ENCODE measurements at regions not wholly inside any gene's neighbourhood (a gene's known extent, or its start where the extent isn't known, plus 50 kb on each side); places are given as distances from the start of the nearest gene placed in this dataset.

GRCh38 chr10:123259791-123260190 is 105.6 kb downstream of the BUB3 start:
- TF ChIP-seq GATA3 (IDR thresholded peaks at IDR 0.05; ENCODE audit: low read depth, low read length), result no peak

DNA sequence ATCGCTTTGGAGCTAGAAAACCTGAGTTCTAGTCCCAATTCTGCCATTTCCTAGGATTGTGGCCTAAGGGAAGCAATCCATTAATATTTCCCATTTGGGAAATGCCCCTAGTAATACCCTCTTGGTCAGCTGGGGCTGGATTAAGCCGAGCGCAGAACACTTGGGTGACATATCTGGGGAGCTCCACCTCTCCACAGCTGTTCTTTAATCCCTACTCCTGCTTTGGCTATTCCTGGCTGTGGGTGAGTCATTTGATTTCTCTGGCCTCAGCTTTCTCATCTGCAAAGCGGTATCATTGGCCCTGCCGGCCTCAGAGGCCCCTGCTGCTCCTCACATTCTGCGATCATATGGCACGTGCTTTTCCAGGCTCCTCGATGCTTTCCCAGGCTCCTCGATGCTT is 108.3 kb downstream of the BUB3 start:
- TF ChIP-seq GATA3 (IDR thresholded peaks at IDR 0.05; ENCODE audit: low read depth, low read length), result no peak
- TF ChIP-seq GATA2 (IDR thresholded peaks at IDR 0.05; ENCODE audit: low read depth, low read length), result no peak

DNA sequence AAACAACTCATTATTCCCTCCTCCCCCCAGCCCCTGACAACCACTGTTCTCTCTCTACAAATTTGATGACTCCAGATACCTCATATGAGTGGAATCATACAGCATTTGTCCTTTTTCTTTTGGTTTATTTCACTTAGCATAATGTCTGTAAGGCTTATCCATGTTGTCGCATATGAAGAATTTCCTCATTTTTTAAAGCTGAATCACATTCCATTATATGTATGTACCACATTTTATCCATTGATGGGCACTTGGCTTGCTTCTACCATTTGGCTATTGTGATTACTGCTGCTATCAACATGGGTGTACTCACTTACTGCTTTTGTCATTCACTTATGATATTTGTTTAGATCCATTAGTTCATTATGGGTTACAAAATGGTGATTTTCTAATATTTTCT is 112.8 kb downstream of the BUB3 start:
- TF ChIP-seq GATA2 (IDR thresholded peaks at IDR 0.05; ENCODE audit: low read depth, low read length), result no peak
- TF ChIP-seq GATA3 (IDR thresholded peaks at IDR 0.05; ENCODE audit: low read depth, low read length), result no peak

- TF ChIP-seq GATA3 (IDR thresholded peaks at IDR 0.05; ENCODE audit: low read depth, low read length), result no peak
- TF ChIP-seq GATA2 (IDR thresholded peaks at IDR 0.05; ENCODE audit: low read depth, low read length), result no peak
These were observed 114.9 kb downstream of the BUB3 start for GRCh38 chr10:123269017-123269552.

DNA sequence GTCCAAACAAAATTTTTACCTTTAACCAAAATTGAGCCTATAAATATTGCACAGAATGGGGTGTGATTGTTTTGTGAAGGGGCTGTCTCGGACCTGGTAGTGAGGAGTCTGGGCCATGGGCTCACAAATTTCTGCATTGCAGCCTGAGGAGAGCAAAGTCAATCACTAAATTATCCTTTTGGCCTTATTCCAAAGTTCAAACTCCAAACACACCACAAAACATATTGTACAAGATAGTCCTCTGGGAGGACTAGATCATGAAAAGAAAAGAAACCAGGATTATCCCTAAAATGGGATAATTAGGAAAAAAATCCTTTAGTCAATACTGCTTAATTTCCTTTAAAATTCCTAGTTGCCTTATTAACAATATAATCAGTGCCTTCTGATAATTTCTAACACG is 115.5 kb downstream of the BUB3 start:
- no peak for TF ChIP-seq GATA3 (IDR thresholded peaks at IDR 0.05; ENCODE audit: low read depth, low read length)
- TF ChIP-seq GATA2 (IDR thresholded peaks at IDR 0.05; ENCODE audit: low read depth, low read length), result no peak

- TF ChIP-seq GATA2 (IDR thresholded peaks at IDR 0.05; ENCODE audit: low read depth, low read length) (no peak), GATA3 (IDR thresholded peaks at IDR 0.05; ENCODE audit: low read depth, low read length) (no peak)
These were observed 116.0 kb downstream of the BUB3 start for GRCh38 chr10:123270221-123270620.

DNA sequence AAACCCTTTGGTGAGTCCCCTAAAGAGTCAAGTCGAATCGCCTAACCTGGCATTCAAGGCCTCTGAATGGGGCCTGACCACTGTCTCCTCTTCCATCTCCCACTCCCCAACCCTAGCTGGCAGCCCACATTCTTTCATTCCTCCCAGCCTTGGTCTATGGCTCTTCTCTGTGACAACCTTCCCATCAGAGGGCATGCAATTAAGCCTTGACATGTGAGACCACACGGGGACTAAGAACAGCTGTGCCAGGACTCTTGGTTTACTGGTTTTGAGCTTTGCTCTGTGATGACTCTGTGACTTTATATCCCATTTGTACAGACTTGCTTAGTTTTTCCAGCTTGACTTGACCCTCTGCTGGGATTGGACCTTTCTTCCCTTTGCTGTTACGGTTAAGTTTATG is 116.6 kb downstream of the BUB3 start:
- TF ChIP-seq GATA3 (IDR thresholded peaks at IDR 0.05; ENCODE audit: low read depth, low read length) (no peak), GATA2 (IDR thresholded peaks at IDR 0.05; ENCODE audit: low read depth, low read length) (no peak)

DNA sequence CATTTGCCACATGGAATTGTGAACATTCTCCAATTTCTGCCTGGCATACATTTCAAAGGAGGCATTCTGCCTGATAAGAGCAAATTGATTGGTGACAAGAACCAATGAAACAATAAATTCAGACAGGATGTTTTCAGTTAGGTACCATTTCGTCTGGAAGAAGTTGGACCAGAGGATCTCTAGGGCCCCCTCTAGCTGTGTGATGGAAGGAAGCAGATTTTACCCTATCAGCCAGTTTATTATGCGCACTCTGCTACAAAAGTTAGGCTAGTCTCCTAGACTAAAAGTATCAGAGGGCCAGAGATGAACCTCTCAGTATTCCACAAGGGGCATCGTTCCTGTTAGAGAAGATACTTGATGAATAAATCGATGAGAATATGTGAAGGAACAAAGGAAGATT is 118.0 kb downstream of the BUB3 start:
- no peak for TF ChIP-seq GATA2 (IDR thresholded peaks at IDR 0.05; ENCODE audit: low read depth, low read length)
- no peak for TF ChIP-seq GATA3 (IDR thresholded peaks at IDR 0.05; ENCODE audit: low read depth, low read length)

- TF ChIP-seq GATA3 (IDR thresholded peaks at IDR 0.05; ENCODE audit: low read depth, low read length) (no peak), GATA2 (IDR thresholded peaks at IDR 0.05; ENCODE audit: low read depth, low read length) (no peak)
These were observed 120.3 kb downstream of the BUB3 start for GRCh38 chr10:123274306-123275135.

GRCh38 chr10:123275136-123275564 is 120.9 kb downstream of the BUB3 start:
- TF ChIP-seq GATA2 (IDR thresholded peaks at IDR 0.05; ENCODE audit: low read depth, low read length) (no peak), GATA3 (IDR thresholded peaks at IDR 0.05; ENCODE audit: low read depth, low read length) (no peak)

DNA sequence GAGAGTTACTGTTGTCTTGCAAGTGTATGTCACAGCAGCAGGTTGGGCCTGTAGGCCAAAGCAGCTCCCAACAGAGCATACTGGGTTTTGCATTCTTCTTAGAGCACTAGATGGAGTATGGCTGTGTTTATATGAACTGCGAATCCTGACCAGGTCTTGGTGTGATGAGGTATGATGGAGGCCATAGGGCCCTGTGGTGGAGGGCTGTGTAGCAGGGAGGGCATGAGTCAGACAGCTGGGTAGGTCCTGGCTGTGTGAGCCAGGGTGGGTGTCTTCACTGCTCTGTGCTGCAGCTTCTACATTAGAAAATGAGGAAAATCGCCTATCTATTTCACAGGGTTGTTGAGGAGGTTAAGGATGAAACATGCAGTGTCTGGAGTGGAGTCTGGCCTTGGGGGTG is 124.2 kb downstream of the BUB3 start:
- TF ChIP-seq GATA2 (IDR thresholded peaks at IDR 0.05; ENCODE audit: low read depth, low read length), result no peak
- no peak for TF ChIP-seq GATA3 (IDR thresholded peaks at IDR 0.05; ENCODE audit: low read depth, low read length)

DNA sequence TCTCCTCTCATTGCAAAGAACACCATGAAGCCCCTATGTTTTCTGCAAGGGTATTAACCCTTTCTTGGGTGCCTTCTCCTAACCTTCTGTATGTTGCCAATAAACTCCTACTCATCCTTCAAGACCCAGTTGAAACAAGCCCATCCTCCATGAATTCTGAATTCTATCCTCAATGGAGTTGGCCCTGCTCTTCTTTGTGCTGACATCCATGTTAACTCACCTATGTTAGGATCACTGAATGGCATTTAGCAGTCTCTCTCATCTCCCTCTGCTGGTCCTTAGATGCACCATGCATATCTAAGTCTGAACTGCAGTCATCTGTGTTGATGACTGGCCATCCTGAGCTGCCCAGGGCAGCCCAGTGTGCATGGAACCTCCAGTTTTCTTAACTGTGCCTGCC is 129.8 kb downstream of the BUB3 start:
- TF ChIP-seq GATA3 (IDR thresholded peaks at IDR 0.05; ENCODE audit: low read depth, low read length) (no peak), GATA2 (IDR thresholded peaks at IDR 0.05; ENCODE audit: low read depth, low read length) (no peak)

DNA sequence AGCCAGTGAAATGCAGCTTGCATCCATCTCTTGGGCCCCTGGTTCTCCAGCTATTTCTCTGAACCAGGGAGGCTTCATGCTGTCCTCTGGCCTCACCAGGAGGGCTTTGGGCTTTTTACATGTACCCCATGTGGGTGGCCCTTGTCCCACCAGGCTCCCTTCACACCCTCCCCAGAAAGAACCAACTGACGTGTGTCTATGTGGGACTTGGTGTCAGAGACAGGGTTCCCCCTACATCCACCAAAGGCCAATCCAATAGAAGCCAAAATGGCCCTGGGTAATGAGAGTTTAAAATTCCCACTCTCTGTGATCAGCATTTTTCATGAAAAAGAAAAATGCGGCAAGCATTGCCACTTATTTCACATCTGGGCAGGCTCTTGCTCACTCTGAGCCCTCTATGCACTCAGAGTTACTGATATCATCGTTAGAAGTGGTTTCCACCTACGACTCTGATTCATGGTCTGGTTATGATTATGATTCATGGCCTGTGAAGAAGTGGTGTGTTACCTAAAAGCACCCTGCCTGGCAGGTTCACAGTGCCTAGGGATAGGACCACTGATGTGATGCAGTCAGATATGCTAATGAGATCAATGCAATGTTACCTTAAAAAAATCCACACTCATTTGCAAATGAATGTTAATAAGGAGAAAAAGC is 133.5 kb downstream of the BUB3 start:
- TF ChIP-seq GATA2 (IDR thresholded peaks at IDR 0.05; ENCODE audit: low read depth, low read length) (peak; percentile 84), GATA3 (IDR thresholded peaks at IDR 0.05; ENCODE audit: low read depth, low read length) (peak; percentile 81)

DNA sequence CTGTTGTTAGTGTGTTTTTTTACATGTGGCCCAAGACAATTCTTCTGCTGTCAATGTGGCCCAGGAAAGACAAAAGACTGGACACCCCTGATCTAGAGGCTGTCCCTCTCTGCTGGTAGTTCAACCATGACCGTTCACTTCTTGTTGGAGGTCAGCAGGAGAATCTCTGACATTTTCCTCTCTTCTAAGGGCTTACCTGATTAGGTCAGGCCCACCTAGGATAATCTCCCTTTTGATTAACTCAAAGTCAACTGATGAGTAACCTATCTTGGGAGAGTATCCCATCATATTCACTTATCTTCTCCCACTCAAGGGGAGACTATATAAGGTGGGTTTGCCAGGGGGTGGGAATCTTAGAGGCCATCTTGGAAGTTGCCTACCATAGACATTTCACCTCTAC is 135.2 kb downstream of the BUB3 start:
- TF ChIP-seq GATA3 (IDR thresholded peaks at IDR 0.05; ENCODE audit: low read depth, low read length), result no peak
- no peak for TF ChIP-seq GATA2 (IDR thresholded peaks at IDR 0.05; ENCODE audit: low read depth, low read length)

- TF ChIP-seq GATA2 (IDR thresholded peaks at IDR 0.05; ENCODE audit: low read depth, low read length) (no peak), GATA3 (IDR thresholded peaks at IDR 0.05; ENCODE audit: low read depth, low read length) (no peak)
These were observed 139.9 kb downstream of the BUB3 start for GRCh38 chr10:123294109-123294508.
